MM.1S (cell line): ENCODE measurements at regions not wholly inside any gene's neighbourhood (a gene's known extent, or its start where the extent isn't known, plus 50 kb on each side); places are given as distances from the start of the nearest gene placed in this dataset.

ENCODE experiments used
- EZH2 ChIP-seq: fragments of 300-600 bp; sonication (generic); optimal IDR thresholded peaks from 2 replicates; pipeline ENCODE3; 2017; ENCODE audit warnings: low read depth, mild to moderate bottlenecking, antibody characterized with exemption, low read length, mixed read lengths
- EZH2phosphoT487 ChIP-seq: fragments of 300-600 bp; sonication (generic); IDR thresholded peaks from 2 replicates; pipeline ENCODE4 v1.6.1; 2018; ENCODE audit warnings: antibody characterized with exemption, low read length
- TF ChIP-seq, protein P1 (sequence below): fragments of 300-600 bp; sonication (generic); IDR thresholded peaks from 2 replicates; pipeline ENCODE4 v1.5.1; 2016; ENCODE audit warnings: antibody characterized with exemption, low read length, mixed read lengths

DNA sequence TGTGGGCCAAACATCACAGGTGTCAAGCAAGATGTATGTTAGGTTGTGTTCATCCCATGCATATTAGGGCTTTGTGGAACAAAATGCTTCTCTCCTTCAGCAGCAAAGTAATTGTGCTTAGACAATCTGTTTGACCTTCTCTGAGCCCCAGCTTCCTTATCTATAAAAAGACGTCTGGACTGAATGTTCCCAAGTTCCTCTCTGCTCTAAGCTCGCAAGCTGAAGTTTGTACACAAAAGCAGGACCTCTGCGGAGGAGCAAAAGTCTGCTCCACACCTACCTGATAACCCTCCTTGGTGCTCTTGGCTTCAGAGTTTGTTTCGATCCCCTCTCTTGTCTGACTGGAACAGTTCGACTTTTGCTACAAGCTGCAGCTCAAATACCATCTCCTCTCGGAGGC is 95.7 kb upstream of the UBL3 start:
- TF ChIP-seq, protein P1, sequence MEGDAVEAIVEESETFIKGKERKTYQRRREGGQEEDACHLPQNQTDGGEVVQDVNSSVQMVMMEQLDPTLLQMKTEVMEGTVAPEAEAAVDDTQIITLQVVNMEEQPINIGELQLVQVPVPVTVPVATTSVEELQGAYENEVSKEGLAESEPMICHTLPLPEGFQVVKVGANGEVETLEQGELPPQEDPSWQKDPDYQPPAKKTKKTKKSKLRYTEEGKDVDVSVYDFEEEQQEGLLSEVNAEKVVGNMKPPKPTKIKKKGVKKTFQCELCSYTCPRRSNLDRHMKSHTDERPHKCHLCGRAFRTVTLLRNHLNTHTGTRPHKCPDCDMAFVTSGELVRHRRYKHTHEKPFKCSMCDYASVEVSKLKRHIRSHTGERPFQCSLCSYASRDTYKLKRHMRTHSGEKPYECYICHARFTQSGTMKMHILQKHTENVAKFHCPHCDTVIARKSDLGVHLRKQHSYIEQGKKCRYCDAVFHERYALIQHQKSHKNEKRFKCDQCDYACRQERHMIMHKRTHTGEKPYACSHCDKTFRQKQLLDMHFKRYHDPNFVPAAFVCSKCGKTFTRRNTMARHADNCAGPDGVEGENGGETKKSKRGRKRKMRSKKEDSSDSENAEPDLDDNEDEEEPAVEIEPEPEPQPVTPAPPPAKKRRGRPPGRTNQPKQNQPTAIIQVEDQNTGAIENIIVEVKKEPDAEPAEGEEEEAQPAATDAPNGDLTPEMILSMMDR: no peak
- TF ChIP-seq EZH2 (no peak), EZH2phosphoT487 (no peak)
